HG02763 (cell line): ENCODE measurements at regions not wholly inside any gene's neighbourhood (a gene's known extent, or its start where the extent isn't known, plus 50 kb on each side); places are given as distances from the start of the nearest gene placed in this dataset.

Experiments used
- ATAC-seq: cut with Tn5 transposase; IDR thresholded peaks from one replicate; pipeline ENCODE4 v1.9.1; 2021; ENCODE audit warnings: mild to moderate bottlenecking, moderate library complexity; ENCODE audit not compliant: unreplicated experiment

- no peak for ATAC-seq
Observed at GRCh38 chr21:26784974-26785373, 60.2 kb downstream of the ADAMTS1 start.

GRCh38 chr21:26783466-26784195 is 61.6 kb downstream of the ADAMTS1 start:
- no peak for ATAC-seq

GRCh38 chr21:26782747-26783146 is 62.5 kb downstream of the ADAMTS1 start:
- no peak for ATAC-seq

GRCh38 chr21:26782331-26782730 is 62.9 kb downstream of the ADAMTS1 start:
- ATAC-seq = no peak

- ATAC-seq = no peak
Observed at GRCh38 chr21:26781331-26781730, 63.9 kb downstream of the ADAMTS1 start.

- ATAC-seq = no peak
Observed at GRCh38 chr21:26777166-26777565, 68.0 kb downstream of the ADAMTS1 start.

GRCh38 chr21:26776310-26777021 is 68.7 kb downstream of the ADAMTS1 start:
- ATAC-seq = no peak

- no peak for ATAC-seq
Observed at GRCh38 chr21:26773058-26773457, 72.2 kb downstream of the ADAMTS1 start.

GRCh38 chr21:26769613-26770188 is 75.5 kb downstream of the ADAMTS1 start:
- no peak for ATAC-seq

GRCh38 chr21:26766826-26767325 is 78.3 kb downstream of the ADAMTS1 start:
- no peak for ATAC-seq

GRCh38 chr21:26761174-26761915 is 83.9 kb downstream of the ADAMTS1 start:
- no peak for ATAC-seq

GRCh38 chr21:26759731-26760130 is 85.5 kb downstream of the ADAMTS1 start:
- ATAC-seq = no peak

- ATAC-seq = no peak
Observed at GRCh38 chr21:26758083-26758880, 86.9 kb downstream of the ADAMTS1 start.

GRCh38 chr21:26756491-26757159 is 88.6 kb downstream of the ADAMTS1 start:
- no peak for ATAC-seq

GRCh38 chr21:26754853-26755252 is 90.4 kb downstream of the ADAMTS1 start:
- no peak for ATAC-seq

GRCh38 chr21:26753822-26754221 is 91.4 kb downstream of the ADAMTS1 start:
- ATAC-seq = no peak

- ATAC-seq = no peak
Observed at GRCh38 chr21:26752849-26753248, 92.4 kb downstream of the ADAMTS1 start.

- no peak for ATAC-seq
Observed at GRCh38 chr21:26751305-26751704, 93.9 kb downstream of the ADAMTS1 start.

- no peak for ATAC-seq
Observed at GRCh38 chr21:26748066-26748465, 97.1 kb downstream of the ADAMTS1 start.

GRCh38 chr21:26747216-26747615 is 98.0 kb downstream of the ADAMTS1 start:
- ATAC-seq = no peak
